Endodermal cell (in vitro differentiated cells): ENCODE measurements at regions not wholly inside any gene's neighbourhood (a gene's known extent, or its start where the extent isn't known, plus 50 kb on each side); places are given as distances from the start of the nearest gene placed in this dataset.

Experiments
- DNase-seq: peaks from one replicate; pipeline ENCODE4 v3.0.0-alpha.2; 2017
- H3K27ac ChIP-seq: 2 replicates; pipeline ENCODE4 v1.5.1; 2013; ENCODE audit warnings: mild to moderate bottlenecking, low read depth, low read length, moderate library complexity
- H3K27me3 ChIP-seq: 2 replicates; pipeline ENCODE4 v1.6.1; 2013; ENCODE audit warnings: mild to moderate bottlenecking, low read length, moderate library complexity; ENCODE audit not compliant: insufficient read depth, control insufficient read depth, poor library complexity, severe bottlenecking
- H3K36me3 ChIP-seq: 2 replicates; pipeline ENCODE4 v1.7.0; 2013; ENCODE audit warnings: mild to moderate bottlenecking, low read length, moderate library complexity; ENCODE audit not compliant: control insufficient read depth, insufficient read depth
- H3K4me1 ChIP-seq: one replicate; pipeline ENCODE4 v1.7.0; 2013; ENCODE audit warnings: low read length; ENCODE audit not compliant: control insufficient read depth, insufficient read depth
- H3K4me3 ChIP-seq: 2 replicates; pipeline ENCODE4 v1.5.1; 2013; ENCODE audit warnings: mild to moderate bottlenecking, low read length, moderate library complexity
- H3K9ac ChIP-seq: 2 replicates; pipeline ENCODE4 v1.6.1; 2013; ENCODE audit warnings: mild to moderate bottlenecking, low read length, moderate library complexity; ENCODE audit not compliant: poor library complexity, severe bottlenecking; ENCODE audit errors: extremely low read depth
- H3K9me3 ChIP-seq: 2 replicates; pipeline ENCODE4 v1.6.1; 2013; ENCODE audit warnings: mild to moderate bottlenecking, low read length, moderate library complexity; ENCODE audit not compliant: control insufficient read depth
- H3K27ac Mint-ChIP-seq: 2 replicates; pipeline ENCODE4 v1.8.0; 2020; ENCODE audit warnings: mixed read lengths
- H3K27me3 Mint-ChIP-seq: 2 replicates; pipeline ENCODE4 v1.8.0; 2021; ENCODE audit warnings: mild to moderate bottlenecking, mixed read lengths; ENCODE audit not compliant: insufficient read depth
- H3K36me3 Mint-ChIP-seq: 2 replicates; pipeline ENCODE4 v1.8.0; 2020; ENCODE audit warnings: low read depth, mixed read lengths
- H3K4me1 Mint-ChIP-seq: 2 replicates; pipeline ENCODE4 v1.8.0; 2020; ENCODE audit warnings: mixed read lengths
- H3K4me3 Mint-ChIP-seq: 2 replicates; pipeline ENCODE4 v1.8.0; 2020; ENCODE audit warnings: mild to moderate bottlenecking, moderate library complexity, mixed read lengths
- H3K9me3 Mint-ChIP-seq: 2 replicates; pipeline ENCODE4 v1.8.0; 2020; ENCODE audit warnings: mild to moderate bottlenecking, mixed read lengths
- CTCF ChIP-seq: fragments of 200-600 bp; sonication (generic); conservative IDR thresholded peaks from 2 replicates; pipeline ENCODE4 v1.5.0; 2021; ENCODE audit warnings: antibody characterized with exemption, mild to moderate bottlenecking
- WGBS, 2 experiments: methylation state at CpG; one replicate each; pipeline versions ENCODE4 v1.1.5 to v1.1.7; 2013; ENCODE audit warnings: missing lambda C conversion rate in 2 of 2, mixed read lengths in 1 of 2; ENCODE audit not compliant: insufficient coverage in 1 of 2, insufficient read length in 1 of 2; 5-methylcytosine and 5-hydroxymethylcytosine counted together

- no peak for DNase-seq
- no peak overlapping the region for H3K27ac ChIP-seq
- H3K36me3 Mint-ChIP-seq = no peaks in the 10 kb centered on the region
- peaks cover 7% of the 10 kb centered on the region for H3K4me1 ChIP-seq
- peaks cover 1% of the 10 kb centered on the region for H3K9me3 Mint-ChIP-seq
- TF ChIP-seq CTCF = no peak
- no peak overlapping the region for H3K27ac Mint-ChIP-seq
- H3K27me3 Mint-ChIP-seq = no peaks in the 10 kb centered on the region
- 92 to 94% methylated on average over 3 of the region's 3 CpGs for WGBS, 2 experiments
- no peak overlapping the region for H3K4me3 Mint-ChIP-seq
- H3K9me3 ChIP-seq = no peaks in the 10 kb centered on the region
- no peak overlapping the region for H3K4me3 ChIP-seq
- H3K9ac ChIP-seq = no peak overlapping the region
- H3K4me1 Mint-ChIP-seq = peaks cover 20% of the 10 kb centered on the region
- no peaks in the 10 kb centered on the region for H3K36me3 ChIP-seq
- H3K27me3 ChIP-seq = no peaks in the 10 kb centered on the region
Measured at GRCh38 chr6:105620878-105621277, 218.0 kb upstream of the PREP start.

- no peak for TF ChIP-seq CTCF
- Mint-ChIP-seq H3K27ac (no peak overlapping the region), H3K36me3 (no peaks in the 10 kb centered on the region), H3K4me1 (peaks cover 20% of the 10 kb centered on the region), H3K9me3 (peaks cover 7% of the 10 kb centered on the region), H3K4me3 (no peak overlapping the region), H3K27me3 (no peaks in the 10 kb centered on the region)
- Histone ChIP-seq H3K9ac (no peak overlapping the region), H3K36me3 (no peaks in the 10 kb centered on the region), H3K4me3 (no peak overlapping the region), H3K27ac (no peak overlapping the region), H3K4me1 (peaks cover 7% of the 10 kb centered on the region), H3K27me3 (no peaks in the 10 kb centered on the region), H3K9me3 (no peaks in the 10 kb centered on the region)
- no peak for DNase-seq
- 91 to 95% methylated on average over 7 to 8 of the region's 8 CpGs for WGBS, 2 experiments
Measured at GRCh38 chr6:105619971-105620741, 217.3 kb upstream of the PREP start.

- peaks cover 16% of the 10 kb centered on the region for H3K9me3 Mint-ChIP-seq
- no peaks in the 10 kb centered on the region for H3K27me3 ChIP-seq
- H3K9ac ChIP-seq = no peak overlapping the region
- H3K27ac Mint-ChIP-seq = no peak overlapping the region
- H3K27me3 Mint-ChIP-seq = no peaks in the 10 kb centered on the region
- H3K4me3 ChIP-seq = no peak overlapping the region
- H3K27ac ChIP-seq = no peak overlapping the region
- peaks cover 16% of the 10 kb centered on the region for H3K4me1 Mint-ChIP-seq
- H3K36me3 ChIP-seq = no peaks in the 10 kb centered on the region
- no peaks in the 10 kb centered on the region for H3K36me3 Mint-ChIP-seq
- H3K9me3 ChIP-seq = peaks cover 6% of the 10 kb centered on the region
- no peak for DNase-seq
- peaks cover 7% of the 10 kb centered on the region for H3K4me1 ChIP-seq
- no peak overlapping the region for H3K4me3 Mint-ChIP-seq
- no peak for TF ChIP-seq CTCF
- WGBS, 2 experiments = 95 to 100% methylated on average over 1 of the region's 1 CpG
Measured at GRCh38 chr6:105618247-105618646, 215.4 kb upstream of the PREP start.
